GM06990 (cell line): ENCODE measurements at regions not wholly inside any gene's neighbourhood (a gene's known extent, or its start where the extent isn't known, plus 50 kb on each side); places are given as distances from the start of the nearest gene placed in this dataset.

Experiments
- DNase-seq: peaks from one replicate; pipeline ENCODE4 v3.0.0-alpha.2; 2011; ENCODE audit not compliant: insufficient read length; ENCODE audit errors: extremely low read depth
- H3K27me3 ChIP-seq: replicated peaks from 2 replicates; pipeline ENCODE4 v1.6.0; 2011; ENCODE audit warnings: low read length; ENCODE audit not compliant: control insufficient read depth, insufficient read depth
- H3K36me3 ChIP-seq: 2 replicates; pipeline ENCODE4 v1.5.1; 2011; ENCODE audit warnings: low read length; ENCODE audit not compliant: control insufficient read depth, insufficient read depth
- H3K4me3 ChIP-seq: replicated peaks from 2 replicates; pipeline ENCODE4 v1.5.1; 2011; ENCODE audit warnings: low read depth, mild to moderate bottlenecking, control low read depth, low read length
- TF ChIP-seq, protein P1 (sequence below): IDR thresholded peaks from 2 replicates; pipeline ENCODE4 v1.5.1; 2011; ENCODE audit warnings: low read length, control low read depth, mild to moderate bottlenecking, inconsistent platforms; ENCODE audit not compliant: insufficient read depth, poor library complexity, severe bottlenecking

DNA sequence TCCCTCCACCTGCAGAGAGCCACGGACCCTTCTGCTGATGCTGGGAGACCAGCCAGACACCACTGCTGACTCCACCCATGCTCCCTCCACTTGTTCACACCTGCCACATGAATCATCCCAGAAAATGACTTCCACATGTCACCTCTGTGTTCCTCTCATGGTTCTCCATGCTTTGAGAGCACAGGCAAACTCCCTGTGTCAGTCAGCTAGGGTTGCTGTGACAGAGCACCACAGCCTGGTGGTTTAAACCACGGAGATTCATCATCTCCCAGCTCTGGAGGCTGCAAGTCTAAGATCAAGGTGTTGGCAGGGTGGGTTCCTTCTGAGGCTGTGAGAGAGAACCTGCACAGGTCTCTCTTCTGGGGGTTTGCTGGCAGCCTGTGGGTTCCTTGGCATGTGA lies 381.4 kb downstream of the GADD45G start:
- Histone ChIP-seq H3K27me3 (no peaks in the 10 kb centered on the region; the same call in none of the 2 replicates), H3K36me3 (no peaks in the 10 kb centered on the region), H3K4me3 (no peak overlapping the region)
- TF ChIP-seq, protein P1, sequence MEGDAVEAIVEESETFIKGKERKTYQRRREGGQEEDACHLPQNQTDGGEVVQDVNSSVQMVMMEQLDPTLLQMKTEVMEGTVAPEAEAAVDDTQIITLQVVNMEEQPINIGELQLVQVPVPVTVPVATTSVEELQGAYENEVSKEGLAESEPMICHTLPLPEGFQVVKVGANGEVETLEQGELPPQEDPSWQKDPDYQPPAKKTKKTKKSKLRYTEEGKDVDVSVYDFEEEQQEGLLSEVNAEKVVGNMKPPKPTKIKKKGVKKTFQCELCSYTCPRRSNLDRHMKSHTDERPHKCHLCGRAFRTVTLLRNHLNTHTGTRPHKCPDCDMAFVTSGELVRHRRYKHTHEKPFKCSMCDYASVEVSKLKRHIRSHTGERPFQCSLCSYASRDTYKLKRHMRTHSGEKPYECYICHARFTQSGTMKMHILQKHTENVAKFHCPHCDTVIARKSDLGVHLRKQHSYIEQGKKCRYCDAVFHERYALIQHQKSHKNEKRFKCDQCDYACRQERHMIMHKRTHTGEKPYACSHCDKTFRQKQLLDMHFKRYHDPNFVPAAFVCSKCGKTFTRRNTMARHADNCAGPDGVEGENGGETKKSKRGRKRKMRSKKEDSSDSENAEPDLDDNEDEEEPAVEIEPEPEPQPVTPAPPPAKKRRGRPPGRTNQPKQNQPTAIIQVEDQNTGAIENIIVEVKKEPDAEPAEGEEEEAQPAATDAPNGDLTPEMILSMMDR, result no peak
- DNase-seq, result no peak

DNA sequence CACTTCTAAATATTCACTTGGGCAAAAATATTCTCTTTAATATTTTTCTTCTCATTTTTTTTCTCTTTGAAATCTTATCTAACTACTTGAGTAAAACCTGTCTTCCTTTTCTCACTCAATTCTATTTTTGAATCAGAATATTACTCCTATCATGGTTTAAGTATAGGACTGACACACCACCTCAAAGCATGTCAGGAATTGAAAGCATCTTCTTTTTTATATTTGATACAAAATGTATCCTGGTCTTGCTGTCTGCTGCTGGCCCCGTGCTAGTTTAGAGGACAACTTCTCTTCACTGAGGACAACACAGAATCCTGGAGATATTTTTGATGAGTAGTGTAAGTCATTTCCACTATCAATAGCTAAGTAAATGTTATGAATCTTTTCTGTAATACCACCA lies 383.6 kb downstream of the GADD45G start:
- no peak for DNase-seq
- H3K27me3 ChIP-seq, result no peaks in the 10 kb centered on the region; the same call in none of the 2 replicates
- no peak overlapping the region for H3K4me3 ChIP-seq
- no peaks in the 10 kb centered on the region for H3K36me3 ChIP-seq
- TF ChIP-seq, protein P1, result no peak

DNA sequence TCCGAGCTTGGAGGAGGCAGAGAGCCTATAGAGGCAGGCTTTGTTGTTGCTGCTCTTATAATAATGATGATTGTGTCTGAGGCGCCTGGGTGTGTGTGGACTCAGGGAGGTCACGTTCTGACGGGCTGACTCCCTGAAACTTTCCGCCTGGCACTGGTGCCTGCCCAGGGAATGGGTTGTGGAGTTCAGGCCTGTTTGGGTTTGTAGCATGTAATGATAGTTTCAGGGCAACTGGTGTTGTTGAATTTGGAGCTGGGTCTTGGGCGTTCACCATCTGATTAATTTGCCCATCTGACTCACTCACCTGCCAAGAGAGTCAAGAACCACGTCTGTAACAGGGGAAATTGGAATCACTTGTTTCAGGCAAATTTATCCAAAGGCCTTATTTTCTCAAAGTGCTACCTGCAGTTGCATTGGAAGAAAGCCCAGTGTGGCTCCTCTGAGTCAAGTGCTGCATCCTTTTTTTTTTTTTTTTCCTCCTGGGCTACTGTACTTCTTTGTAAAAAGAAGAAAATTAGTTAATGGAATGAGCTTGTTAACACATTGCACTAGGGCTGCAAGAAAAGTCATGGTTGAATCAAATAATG lies 386.5 kb downstream of the GADD45G start:
- Histone ChIP-seq H3K27me3 (no peaks in the 10 kb centered on the region; the same call in none of the 2 replicates), H3K4me3 (no peak overlapping the region), H3K36me3 (no peaks in the 10 kb centered on the region)
- TF ChIP-seq, protein P1, result no peak
- no peak for DNase-seq

DNA sequence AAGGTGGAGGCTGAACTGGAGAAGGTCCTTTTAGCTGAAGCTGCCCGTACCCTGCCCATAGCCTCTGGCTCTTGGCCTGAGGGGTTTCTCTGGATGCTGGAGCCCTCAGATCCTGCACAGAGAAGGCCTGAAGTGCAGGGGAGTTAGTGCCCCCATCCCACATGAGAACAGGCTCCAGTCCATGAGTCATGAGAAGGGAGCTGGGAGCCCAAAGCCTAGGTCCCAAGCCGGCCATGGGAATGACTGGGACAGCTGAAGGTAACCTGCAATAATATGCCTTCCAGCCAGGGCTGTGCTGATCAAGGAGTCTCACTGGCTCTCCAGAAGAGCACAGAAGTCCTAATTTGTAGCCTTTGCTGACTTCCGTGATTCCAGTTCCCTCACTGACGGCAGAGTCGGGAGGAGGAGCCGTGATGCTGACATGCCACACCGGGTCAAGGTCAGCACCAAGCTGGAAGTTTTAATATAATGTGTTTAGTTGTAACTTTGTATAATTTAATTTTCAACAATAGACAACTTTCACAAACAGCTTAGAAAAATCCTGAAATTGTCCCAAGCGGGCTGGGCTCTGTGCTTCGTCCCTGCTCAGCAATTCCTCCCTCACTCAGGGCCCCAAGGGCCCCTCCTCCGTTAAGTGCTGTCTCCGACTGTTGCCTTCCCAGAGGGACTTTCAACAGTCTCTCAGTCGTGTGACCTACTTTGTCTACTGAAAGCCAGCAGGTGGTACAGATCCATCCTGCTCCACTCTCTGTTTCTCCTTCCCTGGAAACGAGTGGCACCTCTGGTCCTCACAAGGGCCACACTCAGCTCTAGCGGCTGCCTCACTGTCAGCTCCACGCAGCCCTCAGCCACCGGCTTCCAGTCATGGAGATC lies 387.8 kb downstream of the GADD45G start:
- TF ChIP-seq, protein P1, result no peak

DNA sequence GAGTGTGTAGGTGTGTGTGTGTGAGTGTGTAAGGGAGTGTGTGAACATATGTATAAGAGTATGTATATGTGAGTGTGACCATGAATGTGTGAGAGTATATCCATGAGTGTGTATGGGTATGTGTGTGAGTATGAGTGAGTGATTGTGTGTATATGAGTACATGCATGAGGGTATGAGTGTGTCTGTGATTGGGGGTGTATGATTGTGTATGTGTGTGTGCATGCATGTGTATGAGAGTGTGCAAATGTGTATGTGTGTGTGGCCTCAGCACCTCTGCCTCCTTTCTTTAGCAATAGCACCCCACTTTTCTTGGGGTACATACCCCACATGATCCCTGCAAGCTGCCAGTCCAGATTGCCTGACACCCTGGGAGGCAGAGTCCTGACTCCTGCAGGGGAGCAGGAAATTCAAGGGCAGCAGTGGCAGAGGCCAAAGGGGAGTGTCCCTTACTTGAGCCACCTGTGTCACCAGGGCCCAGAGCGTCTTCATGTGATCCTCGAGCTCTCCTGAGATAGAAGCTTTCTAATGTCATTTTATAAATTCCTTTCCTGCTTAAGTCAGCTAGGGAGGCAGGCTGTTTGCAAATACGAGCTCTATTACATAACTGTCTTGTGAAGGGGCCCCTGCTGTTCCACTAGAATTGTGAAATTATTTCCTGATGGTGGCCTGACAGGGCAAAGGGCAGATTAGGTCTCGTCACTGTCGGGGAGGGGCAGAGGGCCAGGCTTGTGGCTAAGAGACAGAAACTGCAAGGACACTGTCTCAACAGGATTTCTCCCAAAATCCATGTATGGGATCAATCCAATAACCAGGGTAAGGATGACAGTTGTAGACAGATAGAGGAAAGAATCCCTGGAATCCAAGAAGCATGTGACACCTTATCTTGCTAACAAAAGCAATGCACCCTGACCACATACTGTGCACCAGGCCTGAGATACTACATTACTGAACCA lies 389.1 kb downstream of the GADD45G start:
- no peaks in the 10 kb centered on the region for H3K36me3 ChIP-seq
- DNase-seq, result no peak
- TF ChIP-seq, protein P1, result no peak
- no peak overlapping the region for H3K4me3 ChIP-seq
- H3K27me3 ChIP-seq, result no peaks in the 10 kb centered on the region; the same call in none of the 2 replicates

More for the DNA sequence above, 387.8 kb downstream of the GADD45G start:
- no peak for DNase-seq
- no peaks in the 10 kb centered on the region; the same call in none of the 2 replicates for H3K27me3 ChIP-seq
- H3K4me3 ChIP-seq, result no peak overlapping the region
- H3K36me3 ChIP-seq, result no peaks in the 10 kb centered on the region
